Superior temporal gyrus (tissue), 1 donor: ENCODE measurements at regions not wholly inside any gene's neighbourhood (a gene's known extent, or its start where the extent isn't known, plus 50 kb on each side); places are given as distances from the start of the nearest gene placed in this dataset.
"Not testable (repeated sequence)": the region's sequence is repeated elsewhere in the genome, so short reads cannot be mapped to it uniquely, and the experiment has no call there.

ENCODE experiments used
- DNase-seq: peaks from one replicate; pipeline ENCODE4 v3.0.0-alpha.2; 2016; ENCODE audit errors: extremely low spot score

GRCh38 chr9:115543511-115543910, 425.6 kb upstream of the TNC start:
- DNase-seq, result no peak

- DNase-seq, result no peak
Observed at GRCh38 chr9:115548609-115549260, 430.8 kb upstream of the TNC start.

- DNase-seq, result no peak
Observed at GRCh38 chr9:115551396-115551795, 433.4 kb upstream of the TNC start.

- no peak for DNase-seq
Observed at GRCh38 chr9:115553060-115553773, 435.3 kb upstream of the TNC start.

GRCh38 chr9:115556432-115556831, 438.5 kb upstream of the TNC start:
- no peak for DNase-seq

- no peak for DNase-seq
Observed at GRCh38 chr9:115575147-115575546, 457.2 kb upstream of the TNC start.

GRCh38 chr9:115585458-115585857, 467.5 kb upstream of the TNC start:
- not testable (repeated sequence) for DNase-seq

- no peak for DNase-seq
Observed at GRCh38 chr9:115587310-115587709, 469.4 kb upstream of the TNC start.

- DNase-seq, result no peak
Observed at GRCh38 chr9:115590011-115590410, 472.1 kb upstream of the TNC start.

- peak; percentile 82 for DNase-seq
Observed at GRCh38 chr9:115591584-115591984, 473.6 kb upstream of the TNC start.

- peak; percentile 87 for DNase-seq
Observed at GRCh38 chr9:115593587-115594091, 475.7 kb upstream of the TNC start.

GRCh38 chr9:115594557-115594956, 476.6 kb upstream of the TNC start:
- no peak for DNase-seq

GRCh38 chr9:115596021-115596745, 478.2 kb upstream of the TNC start:
- no peak for DNase-seq

GRCh38 chr9:115596746-115597080, 478.8 kb upstream of the TNC start:
- DNase-seq, result no peak

GRCh38 chr9:115597330-115597895, 479.5 kb upstream of the TNC start:
- no peak for DNase-seq

- no peak for DNase-seq
Observed at GRCh38 chr9:115598751-115599150, 480.8 kb upstream of the TNC start.

- DNase-seq, result no peak
Observed at GRCh38 chr9:115599898-115600297, 481.9 kb upstream of the TNC start.

GRCh38 chr9:115601434-115601833, 483.5 kb upstream of the TNC start:
- no peak for DNase-seq

GRCh38 chr9:115604831-115605483, 487.0 kb upstream of the TNC start:
- DNase-seq, result no peak

- no peak for DNase-seq
Observed at GRCh38 chr9:115606838-115607237, 488.9 kb upstream of the TNC start.

GRCh38 chr9:115614326-115614999, 496.5 kb upstream of the TNC start:
- DNase-seq, result no peak
